GM06990 (cell line): ENCODE measurements at regions not wholly inside any gene's neighbourhood (a gene's known extent, or its start where the extent isn't known, plus 50 kb on each side); places are given as distances from the start of the nearest gene placed in this dataset.

Experiments
- DNase-seq: peaks from one replicate; pipeline ENCODE4 v3.0.0-alpha.2; 2011; ENCODE audit not compliant: insufficient read length; ENCODE audit errors: extremely low read depth
- H3K27me3 ChIP-seq: replicated peaks from 2 replicates; pipeline ENCODE4 v1.6.0; 2011; ENCODE audit warnings: low read length; ENCODE audit not compliant: control insufficient read depth, insufficient read depth
- H3K36me3 ChIP-seq: 2 replicates; pipeline ENCODE4 v1.5.1; 2011; ENCODE audit warnings: low read length; ENCODE audit not compliant: control insufficient read depth, insufficient read depth
- H3K4me3 ChIP-seq: replicated peaks from 2 replicates; pipeline ENCODE4 v1.5.1; 2011; ENCODE audit warnings: low read depth, mild to moderate bottlenecking, control low read depth, low read length
- CTCF ChIP-seq: IDR thresholded peaks from 2 replicates; pipeline ENCODE4 v1.5.1; 2011; ENCODE audit warnings: low read length, control low read depth, mild to moderate bottlenecking, inconsistent platforms; ENCODE audit not compliant: insufficient read depth, poor library complexity, severe bottlenecking

GRCh38 chr17:13759518-13760335 is 158.0 kb upstream of the HS3ST3A1 start:
- Histone ChIP-seq H3K36me3 (no peaks in the 10 kb centered on the region), H3K27me3 (no peaks in the 10 kb centered on the region), H3K4me3 (no peak overlapping the region)
- no peak for DNase-seq
- no peak for TF ChIP-seq CTCF

- no peak for TF ChIP-seq CTCF
- H3K4me3 ChIP-seq: no peak overlapping the region
- no peak for DNase-seq
- no peaks in the 10 kb centered on the region for H3K27me3 ChIP-seq
- H3K36me3 ChIP-seq: no peaks in the 10 kb centered on the region
These were observed 159.4 kb upstream of the HS3ST3A1 start for GRCh38 chr17:13761038-13761603.

GRCh38 chr17:13765701-13766100 is 164.0 kb upstream of the HS3ST3A1 start:
- H3K36me3 ChIP-seq: no peaks in the 10 kb centered on the region
- no peak for TF ChIP-seq CTCF

GRCh38 chr17:13770702-13771101 is 169.0 kb upstream of the HS3ST3A1 start:
- no peak for DNase-seq
- Histone ChIP-seq H3K27me3 (no peaks in the 10 kb centered on the region), H3K36me3 (no peaks in the 10 kb centered on the region), H3K4me3 (no peak overlapping the region)
- TF ChIP-seq CTCF: no peak

More at GRCh38 chr17:13765701-13766100, 164.0 kb upstream of the HS3ST3A1 start:
- no peaks in the 10 kb centered on the region for H3K27me3 ChIP-seq
- no peak overlapping the region for H3K4me3 ChIP-seq
- DNase-seq: no peak

DNA sequence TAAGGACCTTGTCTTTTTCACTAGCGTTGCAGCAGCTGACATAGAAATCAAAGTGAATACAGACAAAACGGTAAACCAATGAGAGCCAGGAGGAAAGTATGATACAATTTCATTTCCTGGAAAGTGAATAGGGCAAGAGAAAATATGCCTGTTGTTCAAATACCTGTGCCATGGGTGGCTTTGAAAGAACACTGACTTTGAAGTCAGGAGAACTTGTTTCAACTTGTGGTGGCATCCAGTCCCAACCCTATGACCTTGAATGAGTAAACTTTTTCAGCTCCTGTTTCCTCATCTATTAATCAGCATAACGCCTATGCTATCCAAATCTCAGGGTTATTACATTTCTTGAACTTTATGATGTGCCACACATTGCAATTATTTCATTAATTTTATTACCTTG is 173.7 kb upstream of the HS3ST3A1 start:
- Histone ChIP-seq H3K36me3 (no peaks in the 10 kb centered on the region), H3K4me3 (no peak overlapping the region), H3K27me3 (no peaks in the 10 kb centered on the region)
- no peak for DNase-seq
- no peak for TF ChIP-seq CTCF
